ENCODE measurements at regions not wholly inside any gene's neighbourhood (a gene's known extent, or its start where the extent isn't known, plus 50 kb on each side); places are given as distances from the start of the nearest gene placed in this dataset.

DNA sequence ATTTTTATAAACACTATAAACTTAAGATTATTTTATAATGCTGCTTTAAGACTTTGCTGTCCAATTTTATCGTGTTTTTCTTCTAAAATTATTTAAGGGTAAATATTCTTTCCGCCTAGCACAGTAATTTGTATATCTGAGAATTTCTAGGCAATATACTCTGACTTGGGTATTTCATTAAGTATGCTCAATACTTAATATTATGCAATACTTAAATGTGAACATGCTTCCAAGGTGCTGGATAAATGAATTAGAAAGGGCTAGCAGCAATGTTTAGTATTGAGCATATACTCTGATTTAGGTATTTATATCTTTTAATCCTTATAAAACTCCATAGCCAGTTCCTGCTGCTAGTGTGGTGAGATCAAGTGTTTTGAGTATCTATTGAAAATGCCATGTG lies 60.3 kb upstream of the ANO3 start:
- TF ChIP-seq, protein P1, sequence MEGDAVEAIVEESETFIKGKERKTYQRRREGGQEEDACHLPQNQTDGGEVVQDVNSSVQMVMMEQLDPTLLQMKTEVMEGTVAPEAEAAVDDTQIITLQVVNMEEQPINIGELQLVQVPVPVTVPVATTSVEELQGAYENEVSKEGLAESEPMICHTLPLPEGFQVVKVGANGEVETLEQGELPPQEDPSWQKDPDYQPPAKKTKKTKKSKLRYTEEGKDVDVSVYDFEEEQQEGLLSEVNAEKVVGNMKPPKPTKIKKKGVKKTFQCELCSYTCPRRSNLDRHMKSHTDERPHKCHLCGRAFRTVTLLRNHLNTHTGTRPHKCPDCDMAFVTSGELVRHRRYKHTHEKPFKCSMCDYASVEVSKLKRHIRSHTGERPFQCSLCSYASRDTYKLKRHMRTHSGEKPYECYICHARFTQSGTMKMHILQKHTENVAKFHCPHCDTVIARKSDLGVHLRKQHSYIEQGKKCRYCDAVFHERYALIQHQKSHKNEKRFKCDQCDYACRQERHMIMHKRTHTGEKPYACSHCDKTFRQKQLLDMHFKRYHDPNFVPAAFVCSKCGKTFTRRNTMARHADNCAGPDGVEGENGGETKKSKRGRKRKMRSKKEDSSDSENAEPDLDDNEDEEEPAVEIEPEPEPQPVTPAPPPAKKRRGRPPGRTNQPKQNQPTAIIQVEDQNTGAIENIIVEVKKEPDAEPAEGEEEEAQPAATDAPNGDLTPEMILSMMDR (IDR thresholded peaks at IDR 0.05 in 2 of 3, conservative IDR thresholded peaks at IDR 0.05 in 1 of 3; ENCODE audit: borderline replicate concordance in 1 of 3, insufficient read depth in 1 of 3, low read depth in 2 of 3, low read length in 2 of 3), result no peak
- TF ChIP-seq POLR2A (IDR thresholded peaks at IDR 0.05; ENCODE audit: borderline replicate concordance, extremely low read depth, insufficient read depth, insufficient read length), result no peak
- TF ChIP-seq, protein P2, sequence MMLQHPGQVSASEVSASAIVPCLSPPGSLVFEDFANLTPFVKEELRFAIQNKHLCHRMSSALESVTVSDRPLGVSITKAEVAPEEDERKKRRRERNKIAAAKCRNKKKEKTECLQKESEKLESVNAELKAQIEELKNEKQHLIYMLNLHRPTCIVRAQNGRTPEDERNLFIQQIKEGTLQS (IDR thresholded peaks at IDR 0.05), result no peak
- TF ChIP-seq, protein P3, sequence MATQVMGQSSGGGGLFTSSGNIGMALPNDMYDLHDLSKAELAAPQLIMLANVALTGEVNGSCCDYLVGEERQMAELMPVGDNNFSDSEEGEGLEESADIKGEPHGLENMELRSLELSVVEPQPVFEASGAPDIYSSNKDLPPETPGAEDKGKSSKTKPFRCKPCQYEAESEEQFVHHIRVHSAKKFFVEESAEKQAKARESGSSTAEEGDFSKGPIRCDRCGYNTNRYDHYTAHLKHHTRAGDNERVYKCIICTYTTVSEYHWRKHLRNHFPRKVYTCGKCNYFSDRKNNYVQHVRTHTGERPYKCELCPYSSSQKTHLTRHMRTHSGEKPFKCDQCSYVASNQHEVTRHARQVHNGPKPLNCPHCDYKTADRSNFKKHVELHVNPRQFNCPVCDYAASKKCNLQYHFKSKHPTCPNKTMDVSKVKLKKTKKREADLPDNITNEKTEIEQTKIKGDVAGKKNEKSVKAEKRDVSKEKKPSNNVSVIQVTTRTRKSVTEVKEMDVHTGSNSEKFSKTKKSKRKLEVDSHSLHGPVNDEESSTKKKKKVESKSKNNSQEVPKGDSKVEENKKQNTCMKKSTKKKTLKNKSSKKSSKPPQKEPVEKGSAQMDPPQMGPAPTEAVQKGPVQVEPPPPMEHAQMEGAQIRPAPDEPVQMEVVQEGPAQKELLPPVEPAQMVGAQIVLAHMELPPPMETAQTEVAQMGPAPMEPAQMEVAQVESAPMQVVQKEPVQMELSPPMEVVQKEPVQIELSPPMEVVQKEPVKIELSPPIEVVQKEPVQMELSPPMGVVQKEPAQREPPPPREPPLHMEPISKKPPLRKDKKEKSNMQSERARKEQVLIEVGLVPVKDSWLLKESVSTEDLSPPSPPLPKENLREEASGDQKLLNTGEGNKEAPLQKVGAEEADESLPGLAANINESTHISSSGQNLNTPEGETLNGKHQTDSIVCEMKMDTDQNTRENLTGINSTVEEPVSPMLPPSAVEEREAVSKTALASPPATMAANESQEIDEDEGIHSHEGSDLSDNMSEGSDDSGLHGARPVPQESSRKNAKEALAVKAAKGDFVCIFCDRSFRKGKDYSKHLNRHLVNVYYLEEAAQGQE (IDR thresholded peaks at IDR 0.05; ENCODE audit: low read depth), result no peak
- TF ChIP-seq, protein P4, sequence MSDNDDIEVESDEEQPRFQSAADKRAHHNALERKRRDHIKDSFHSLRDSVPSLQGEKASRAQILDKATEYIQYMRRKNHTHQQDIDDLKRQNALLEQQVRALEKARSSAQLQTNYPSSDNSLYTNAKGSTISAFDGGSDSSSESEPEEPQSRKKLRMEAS (IDR thresholded peaks at IDR 0.05), result no peak
- no peak for TF ChIP-seq YY1 (IDR thresholded peaks at IDR 0.05; ENCODE audit: extremely low read depth, insufficient replicate concordance, low read depth, low read length)
- no peak for TF ChIP-seq SP1 (IDR thresholded peaks at IDR 0.05; ENCODE audit: low read depth)
- no peak for TF ChIP-seq POLR2AphosphoS5 (IDR thresholded peaks at IDR 0.05; ENCODE audit: low read depth, low read length)
- TF ChIP-seq SRF (IDR thresholded peaks at IDR 0.05; ENCODE audit: low read depth), result no peak
- no peak for TF ChIP-seq EGR1 (IDR thresholded peaks at IDR 0.05; ENCODE audit: low read depth)

Measured in HCT116 (cell line).